HUES6 (cell line): ENCODE measurements at regions not wholly inside any gene's neighbourhood (a gene's known extent, or its start where the extent isn't known, plus 50 kb on each side); places are given as distances from the start of the nearest gene placed in this dataset.

Experiments
- H3K27ac ChIP-seq: 2 replicates; pipeline ENCODE4 v1.7.0; 2013; ENCODE audit warnings: low read depth, mild to moderate bottlenecking, low read length, inconsistent platforms
- H3K27me3 ChIP-seq: 2 replicates; pipeline ENCODE4 v1.6.1; 2013; ENCODE audit warnings: low read length; ENCODE audit not compliant: control insufficient read depth, insufficient read depth
- H3K36me3 ChIP-seq: 2 replicates; pipeline ENCODE4 v1.6.1; 2013; ENCODE audit warnings: low read length; ENCODE audit not compliant: control insufficient read depth, insufficient read depth
- H3K4me1 ChIP-seq: 2 replicates; pipeline ENCODE4 v1.6.1; 2013; ENCODE audit warnings: low read length; ENCODE audit not compliant: control insufficient read depth, insufficient read depth
- H3K4me3 ChIP-seq: 2 replicates; pipeline ENCODE4 v1.5.1; 2013; ENCODE audit warnings: low read depth, low read length
- H3K9ac ChIP-seq: one replicate; pipeline ENCODE4 v1.6.1; 2013; ENCODE audit warnings: mild to moderate bottlenecking, low read length
- H3K9me3 ChIP-seq: 2 replicates; pipeline ENCODE4 v1.6.1; 2013; ENCODE audit warnings: low read depth, low read length; ENCODE audit not compliant: control insufficient read depth, insufficient read depth

GRCh38 chr4:27628609-27629008 is 768.0 kb downstream of the STIM2 start:
- Histone ChIP-seq H3K9ac (no peak overlapping the region), H3K36me3 (no peaks in the 10 kb centered on the region), H3K27me3 (no peaks in the 10 kb centered on the region), H3K9me3 (no peaks in the 10 kb centered on the region), H3K4me3 (no peak overlapping the region), H3K27ac (no peak overlapping the region), H3K4me1 (no peaks in the 10 kb centered on the region)

DNA sequence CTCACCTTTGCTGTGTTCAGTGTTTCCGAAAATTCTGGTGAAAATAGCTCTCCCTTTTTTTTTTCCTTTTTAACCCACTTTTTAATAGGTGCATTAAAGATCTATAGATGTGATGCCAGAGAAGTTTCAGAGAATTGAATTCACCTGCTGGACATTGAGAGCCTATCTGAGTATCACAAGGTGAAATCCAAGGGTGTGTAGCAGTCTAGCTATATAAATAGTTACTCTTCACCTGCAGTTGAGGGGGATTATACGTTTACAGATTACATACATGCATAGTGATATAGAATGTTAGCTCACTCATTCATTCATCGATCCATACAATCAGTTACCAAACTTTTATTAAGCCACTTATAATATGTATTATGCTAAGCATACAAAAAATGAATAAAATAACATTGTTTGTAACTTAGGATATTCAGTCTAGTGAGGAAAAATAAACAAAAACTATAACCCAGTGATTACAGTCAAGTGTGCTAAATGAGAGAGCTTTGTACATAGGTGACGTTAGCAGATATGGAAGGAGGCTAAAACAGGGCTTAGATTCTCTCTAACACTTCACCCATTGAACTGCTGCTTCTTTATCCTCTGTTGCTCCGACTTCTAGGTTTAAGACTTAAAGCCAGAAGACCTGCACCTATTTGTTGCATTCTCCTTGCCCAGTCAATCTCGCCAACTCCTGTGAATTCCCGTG is 769.0 kb downstream of the STIM2 start:
- no peaks in the 10 kb centered on the region for H3K4me1 ChIP-seq

GRCh38 chr4:27635936-27636913 is 775.6 kb downstream of the STIM2 start:
- no peaks in the 10 kb centered on the region for H3K36me3 ChIP-seq
- H3K27ac ChIP-seq = no peak overlapping the region
- no peak overlapping the region for H3K9ac ChIP-seq
- H3K9me3 ChIP-seq = no peaks in the 10 kb centered on the region
- H3K4me3 ChIP-seq = no peak overlapping the region
- no peaks in the 10 kb centered on the region for H3K4me1 ChIP-seq
- no peaks in the 10 kb centered on the region for H3K27me3 ChIP-seq

More for the DNA sequence above, 769.0 kb downstream of the STIM2 start:
- H3K27me3 ChIP-seq = no peaks in the 10 kb centered on the region
- no peak overlapping the region for H3K9ac ChIP-seq
- H3K4me3 ChIP-seq = no peak overlapping the region
- H3K36me3 ChIP-seq = no peaks in the 10 kb centered on the region
- no peaks in the 10 kb centered on the region for H3K9me3 ChIP-seq
- H3K27ac ChIP-seq = no peak overlapping the region

DNA sequence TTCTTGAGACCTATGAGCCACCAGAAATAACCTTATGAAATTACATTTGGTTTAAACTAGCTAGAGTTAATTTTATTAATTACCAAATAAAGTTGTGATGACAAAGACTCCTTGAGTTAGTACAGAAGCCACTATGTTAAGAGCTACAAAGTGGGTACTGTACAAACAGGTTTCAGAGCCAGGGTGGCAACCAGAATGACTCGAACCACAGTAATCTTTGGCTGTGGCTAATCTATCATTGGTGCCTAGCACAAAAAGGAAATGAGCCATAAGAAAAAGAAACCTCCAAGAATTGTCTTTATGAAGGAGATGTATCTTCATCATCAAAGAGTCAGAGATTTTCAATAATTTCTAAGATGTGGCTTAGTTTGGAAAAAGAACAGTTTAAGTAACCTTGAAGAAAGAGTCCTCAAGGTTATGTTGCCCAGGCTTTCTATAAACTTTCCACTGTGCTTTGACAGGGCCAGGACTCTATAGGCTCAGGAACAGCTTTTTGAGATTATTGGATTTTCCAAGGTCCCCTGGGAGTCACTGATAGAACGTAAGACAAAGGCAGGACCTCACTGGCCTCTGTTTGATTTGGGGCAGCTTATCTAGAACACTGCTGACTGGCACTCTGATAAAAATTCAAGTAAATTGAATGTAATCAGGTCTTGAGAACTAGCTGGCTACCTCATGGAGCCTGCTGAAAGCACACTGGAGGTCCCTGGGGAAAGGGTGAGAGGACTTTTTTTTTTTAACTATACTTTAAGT is 777.7 kb downstream of the STIM2 start:
- Histone ChIP-seq H3K27ac (no peak overlapping the region), H3K36me3 (no peaks in the 10 kb centered on the region), H3K9ac (no peak overlapping the region), H3K9me3 (no peaks in the 10 kb centered on the region), H3K4me3 (no peak overlapping the region), H3K27me3 (no peaks in the 10 kb centered on the region), H3K4me1 (no peaks in the 10 kb centered on the region)

- Histone ChIP-seq H3K27ac (no peak overlapping the region), H3K4me3 (no peak overlapping the region), H3K27me3 (no peaks in the 10 kb centered on the region), H3K9me3 (no peaks in the 10 kb centered on the region), H3K9ac (no peak overlapping the region), H3K4me1 (no peaks in the 10 kb centered on the region), H3K36me3 (no peaks in the 10 kb centered on the region)
Measured at GRCh38 chr4:27643101-27643500, 782.5 kb downstream of the STIM2 start.

DNA sequence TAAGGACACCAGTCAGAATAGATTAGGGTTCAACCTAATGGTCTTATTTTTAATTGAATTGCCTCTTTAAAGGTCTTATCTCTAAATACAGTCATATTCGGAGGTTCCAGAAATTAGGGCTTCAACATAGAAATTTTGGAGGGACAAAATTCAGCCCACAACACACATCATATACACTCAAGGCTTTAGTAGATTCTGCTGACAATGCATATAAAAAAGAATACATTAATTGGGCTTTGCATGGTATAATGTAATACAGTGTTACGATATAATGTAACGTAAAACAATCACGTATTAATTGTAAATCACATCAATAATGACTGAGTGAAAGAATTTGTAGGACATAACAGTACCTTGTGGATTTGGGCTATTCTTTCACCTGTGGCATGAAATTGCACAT is 787.8 kb downstream of the STIM2 start:
- no peaks in the 10 kb centered on the region for H3K9me3 ChIP-seq
- no peaks in the 10 kb centered on the region for H3K36me3 ChIP-seq
- H3K4me1 ChIP-seq = no peaks in the 10 kb centered on the region
- H3K27ac ChIP-seq = no peak overlapping the region
- no peak overlapping the region for H3K4me3 ChIP-seq
- no peak overlapping the region for H3K9ac ChIP-seq
- no peaks in the 10 kb centered on the region for H3K27me3 ChIP-seq

DNA sequence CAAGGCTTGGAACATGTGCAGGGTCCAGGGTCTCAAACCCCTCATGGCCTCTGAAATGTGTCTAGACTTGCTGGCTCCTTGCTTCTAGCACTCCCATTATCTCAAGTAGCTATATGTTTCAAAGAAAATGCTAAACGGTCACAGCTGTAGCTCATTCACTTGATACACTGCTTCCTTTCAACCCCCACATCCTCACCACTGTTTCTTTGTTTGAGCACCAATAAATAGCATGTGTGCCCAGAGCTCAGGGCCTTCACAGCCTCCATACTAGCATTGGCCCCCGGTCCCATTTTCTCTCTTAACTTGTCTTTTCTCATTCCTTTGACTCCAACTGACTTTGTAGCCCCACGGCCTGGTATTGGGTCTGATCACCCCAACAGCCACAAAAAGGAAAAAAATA is 801.8 kb downstream of the STIM2 start:
- H3K36me3 ChIP-seq = no peaks in the 10 kb centered on the region
- no peak overlapping the region for H3K27ac ChIP-seq
- H3K9me3 ChIP-seq = no peaks in the 10 kb centered on the region
- H3K4me1 ChIP-seq = 0 out of 2 replicates have a peak, but pooled peaks cover 3% of the 10 kb centered on the region
- H3K9ac ChIP-seq = no peak overlapping the region
- no peak overlapping the region for H3K4me3 ChIP-seq
- H3K27me3 ChIP-seq = no peaks in the 10 kb centered on the region

DNA sequence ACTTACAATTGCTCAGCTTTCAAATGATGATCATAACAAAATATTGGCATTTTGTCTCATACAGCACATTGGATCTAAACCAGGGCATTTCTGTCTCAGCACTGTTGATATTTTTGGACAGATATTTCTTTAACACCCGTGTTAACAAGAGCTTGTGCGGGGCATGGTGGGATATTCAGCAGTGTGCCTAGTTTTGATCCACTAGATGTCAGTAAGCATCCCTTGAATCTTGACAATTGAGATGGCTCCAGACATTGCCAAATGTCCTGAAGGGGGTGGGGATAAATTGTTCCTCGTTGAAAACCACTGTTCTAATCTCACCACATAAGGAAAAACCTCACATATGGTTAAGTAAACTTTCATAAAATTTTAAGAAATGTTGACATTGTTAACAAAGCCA is 806.3 kb downstream of the STIM2 start:
- Histone ChIP-seq H3K27ac (no peak overlapping the region), H3K4me1 (0 out of 2 replicates have a peak, but pooled peaks cover 3% of the 10 kb centered on the region), H3K27me3 (no peaks in the 10 kb centered on the region), H3K36me3 (no peaks in the 10 kb centered on the region), H3K9me3 (no peaks in the 10 kb centered on the region), H3K9ac (no peak overlapping the region), H3K4me3 (no peak overlapping the region)

GRCh38 chr4:27668001-27668400 is 807.4 kb downstream of the STIM2 start:
- Histone ChIP-seq H3K27ac (no peak overlapping the region), H3K36me3 (no peaks in the 10 kb centered on the region), H3K27me3 (no peaks in the 10 kb centered on the region), H3K4me3 (no peak overlapping the region), H3K9me3 (no peaks in the 10 kb centered on the region), H3K4me1 (no peaks in the 10 kb centered on the region), H3K9ac (no peak overlapping the region)

DNA sequence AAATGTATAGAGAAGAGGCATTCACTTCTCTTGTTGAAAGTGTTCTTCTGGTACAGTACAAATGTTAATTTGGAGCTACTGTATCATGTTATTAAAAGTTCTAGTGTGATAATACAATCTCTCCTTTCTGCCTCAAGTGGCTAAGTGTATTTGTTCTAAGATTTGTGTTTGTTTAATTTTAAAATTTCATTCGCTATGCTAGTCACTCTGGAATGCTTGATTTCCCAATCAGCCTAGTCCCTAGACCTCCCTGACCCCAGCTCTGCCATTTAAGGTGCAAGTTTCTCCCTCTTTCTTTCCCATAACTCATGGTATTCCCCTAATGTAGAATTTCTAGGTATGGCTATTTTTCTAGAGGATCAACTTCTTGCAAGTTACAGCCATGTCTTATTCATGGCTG is 817.4 kb downstream of the STIM2 start:
- Histone ChIP-seq H3K27ac (no peak overlapping the region), H3K9me3 (no peaks in the 10 kb centered on the region), H3K36me3 (no peaks in the 10 kb centered on the region), H3K27me3 (no peaks in the 10 kb centered on the region), H3K9ac (no peak overlapping the region), H3K4me3 (no peak overlapping the region), H3K4me1 (no peaks in the 10 kb centered on the region)
